WERI-Rb-1 (cell line): ENCODE measurements at regions not wholly inside any gene's neighbourhood (a gene's known extent, or its start where the extent isn't known, plus 50 kb on each side); places are given as distances from the start of the nearest gene placed in this dataset.

Experiments
- DNase-seq: peaks from one replicate; pipeline ENCODE4 v3.0.0-alpha.2; 2020
- H3K27ac ChIP-seq: fragments of 250-450 bp; sonication (Bioruptor Pico); 2 replicates; pipeline ENCODE4 v1.5.1; 2020; ENCODE audit warnings: mild to moderate bottlenecking, moderate library complexity
- H3K27me3 ChIP-seq: fragments of 250-450 bp; sonication (Bioruptor Pico); 2 replicates; pipeline ENCODE4 v1.5.1; 2021; ENCODE audit warnings: mild to moderate bottlenecking, low read depth, moderate library complexity; ENCODE audit not compliant: insufficient read depth, severe bottlenecking
- H3K36me3 ChIP-seq: fragments of 250-450 bp; sonication (Bioruptor Pico); 2 replicates; pipeline ENCODE4 v1.5.1; 2020; ENCODE audit warnings: mild to moderate bottlenecking, moderate library complexity
- H3K4me3 ChIP-seq: 2 replicates; pipeline ENCODE4 v1.5.1; 2011; ENCODE audit warnings: low read depth, mild to moderate bottlenecking, control low read depth, low read length
- H3K9me3 ChIP-seq: fragments of 250-450 bp; sonication (Bioruptor Pico); 2 replicates; pipeline ENCODE4 v1.5.1; 2021; ENCODE audit warnings: mild to moderate bottlenecking, moderate library complexity; ENCODE audit not compliant: severe bottlenecking
- CTCF ChIP-seq: IDR thresholded peaks from 2 replicates; pipeline ENCODE4 v1.5.1; 2011; ENCODE audit warnings: low read depth, mild to moderate bottlenecking, control low read depth, inconsistent platforms, low read length

- TF ChIP-seq CTCF: no peak
- Histone ChIP-seq H3K4me3 (no peak overlapping the region), H3K27ac (no peak overlapping the region), H3K36me3 (no peaks in the 10 kb centered on the region), H3K9me3 (no peaks in the 10 kb centered on the region), H3K27me3 (no peaks in the 10 kb centered on the region)
- DNase-seq: no peak
Observed at GRCh38 chr6:77063494-77063893, 399.8 kb downstream of the HTR1B start.

- Histone ChIP-seq H3K27ac (no peak overlapping the region), H3K9me3 (peaks cover 3% of the 10 kb centered on the region), H3K36me3 (no peaks in the 10 kb centered on the region), H3K4me3 (no peak overlapping the region), H3K27me3 (no peaks in the 10 kb centered on the region)
- DNase-seq: no peak
- no peak for TF ChIP-seq CTCF
Observed at GRCh38 chr6:77055711-77056110, 407.6 kb downstream of the HTR1B start.

GRCh38 chr6:77040568-77041195, 422.6 kb downstream of the HTR1B start:
- no peaks in the 10 kb centered on the region for H3K36me3 ChIP-seq
- no peak overlapping the region for H3K4me3 ChIP-seq
- no peak overlapping the region for H3K27ac ChIP-seq
- H3K27me3 ChIP-seq: no peaks in the 10 kb centered on the region
- no peak for DNase-seq
- TF ChIP-seq CTCF: no peak
- H3K9me3 ChIP-seq: no peaks in the 10 kb centered on the region

GRCh38 chr6:77038807-77039206, 424.5 kb downstream of the HTR1B start:
- no peaks in the 10 kb centered on the region for H3K27me3 ChIP-seq
- DNase-seq: no peak
- no peaks in the 10 kb centered on the region for H3K36me3 ChIP-seq
- TF ChIP-seq CTCF: no peak
- no peak overlapping the region for H3K4me3 ChIP-seq
- no peaks in the 10 kb centered on the region for H3K9me3 ChIP-seq
- no peak overlapping the region for H3K27ac ChIP-seq

- TF ChIP-seq CTCF: no peak
- H3K4me3 ChIP-seq: no peak overlapping the region
- H3K9me3 ChIP-seq: no peaks in the 10 kb centered on the region
- no peak overlapping the region for H3K27ac ChIP-seq
- no peak for DNase-seq
- H3K27me3 ChIP-seq: no peaks in the 10 kb centered on the region
- H3K36me3 ChIP-seq: no peaks in the 10 kb centered on the region
Observed at GRCh38 chr6:77037439-77037838, 425.9 kb downstream of the HTR1B start.

GRCh38 chr6:77036400-77036799, 426.9 kb downstream of the HTR1B start:
- no peaks in the 10 kb centered on the region for H3K36me3 ChIP-seq
- H3K27me3 ChIP-seq: no peaks in the 10 kb centered on the region
- no peak for TF ChIP-seq CTCF
- no peak for DNase-seq
- H3K9me3 ChIP-seq: no peaks in the 10 kb centered on the region
- H3K4me3 ChIP-seq: no peak overlapping the region
- no peak overlapping the region for H3K27ac ChIP-seq
